SK-N-SH (cell line): ENCODE measurements at regions not wholly inside any gene's neighbourhood (a gene's known extent, or its start where the extent isn't known, plus 50 kb on each side); places are given as distances from the start of the nearest gene placed in this dataset.

Experiments
- CTCF ChIP-seq: fragments of 200-600 bp; sonication (generic); IDR thresholded peaks from 2 replicates; pipeline ENCODE4 v1.6.1; 2017; ENCODE audit warnings: antibody characterized with exemption, mild to moderate bottlenecking, moderate library complexity
- EP300 ChIP-seq, 2 experiments: IDR thresholded peaks; 2 replicates each; pipeline versions ENCODE4 v1.4.0 to v1.6.1; 2012; ENCODE audit warnings: borderline replicate concordance in 1 of 2, low read depth in 1 of 2, low read length in 1 of 2
- GABPA ChIP-seq: IDR thresholded peaks from 2 replicates; pipeline ENCODE4 v1.4.0; 2012; ENCODE audit warnings: low read depth, mild to moderate bottlenecking
- MXI1 ChIP-seq: IDR thresholded peaks from 2 replicates; pipeline ENCODE4 v1.6.1; 2012; ENCODE audit warnings: mild to moderate bottlenecking, low read depth, low read length, improper control_type of control experiment
- POLR2AphosphoS5 ChIP-seq: IDR thresholded peaks from 2 replicates; pipeline ENCODE4 v1.6.1; 2012; ENCODE audit warnings: low read depth, low read length
- RAD21 ChIP-seq: IDR thresholded peaks from 2 replicates; pipeline ENCODE4 v1.6.1; 2012; ENCODE audit warnings: mild to moderate bottlenecking, low read length
- REST ChIP-seq: IDR thresholded peaks from 2 replicates; pipeline ENCODE4 v1.6.1; 2012; ENCODE audit warnings: mild to moderate bottlenecking, low read depth, low read length, moderate library complexity
- RFX5 ChIP-seq: IDR thresholded peaks from 2 replicates; pipeline ENCODE4 v1.6.1; 2012; ENCODE audit warnings: mild to moderate bottlenecking, improper control_type of control experiment, low read length
- RXRA ChIP-seq: IDR thresholded peaks from 2 replicates; pipeline ENCODE4 v1.4.0; 2012; ENCODE audit warnings: low read depth, mild to moderate bottlenecking, borderline replicate concordance
- SMC3 ChIP-seq: IDR thresholded peaks from 2 replicates; pipeline ENCODE4 v1.6.1; 2012; ENCODE audit warnings: low read depth, low read length, improper control_type of control experiment
- TAF1 ChIP-seq: IDR thresholded peaks from 2 replicates; pipeline ENCODE4 v1.6.1; 2012; ENCODE audit warnings: low read depth, mild to moderate bottlenecking, low read length, moderate library complexity, borderline replicate concordance
- ZBTB33 ChIP-seq: IDR thresholded peaks from 2 replicates; pipeline ENCODE4 v1.4.0; 2012; ENCODE audit warnings: low read depth, borderline replicate concordance

GRCh38 chr5:114311281-114311680 lies 50.6 kb upstream of the KCNN2 start:
- TF ChIP-seq TAF1, result no peak
- no peak for TF ChIP-seq GABPA
- no peak for TF ChIP-seq CTCF
- no peak for TF ChIP-seq ZBTB33
- TF ChIP-seq SMC3, result no peak
- no peak for TF ChIP-seq REST
- no peak for TF ChIP-seq RXRA
- no peak for TF ChIP-seq MXI1
- no peak for TF ChIP-seq RAD21
- no peak for TF ChIP-seq EP300 (IDR thresholded peaks at IDR 0.05; ENCODE audit: borderline replicate concordance in 1 of 2, low read depth in 1 of 2, low read length in 1 of 2)
- no peak for TF ChIP-seq RFX5
- TF ChIP-seq POLR2AphosphoS5, result no peak
